Stimulated activated CD4-positive, alpha-beta T cell treated with anti-CD3 and anti-CD28 coated beads, Interleukin-12 subunit alpha, Interleukin-12 subunit beta, amount 100 ng/mL, for 24 hours (primary cell): ENCODE measurements at regions not wholly inside any gene's neighbourhood (a gene's known extent, or its start where the extent isn't known, plus 50 kb on each side); places are given as distances from the start of the nearest gene placed in this dataset.

Experiments
- DNase-seq, 2 experiments: peaks; one replicate each; pipeline ENCODE4 v3.0.0-alpha.2; 2020; ENCODE audit warnings: low read depth in 2 of 2

- no peak for DNase-seq
Observed at GRCh38 chr9:129489838-129490582, 130.9 kb downstream of the C9orf50 start.

GRCh38 chr9:129487658-129488483 is 133.0 kb downstream of the C9orf50 start:
- peak in 1 of 2 experiments; percentile 56 for DNase-seq

- no peak for DNase-seq
Observed at GRCh38 chr9:129486756-129487657, 133.9 kb downstream of the C9orf50 start.

GRCh38 chr9:129485145-129485774 is 135.6 kb downstream of the C9orf50 start:
- no peak for DNase-seq

GRCh38 chr9:129484352-129485000 is 136.4 kb downstream of the C9orf50 start:
- DNase-seq: no peak

GRCh38 chr9:129483415-129484351 is 137.2 kb downstream of the C9orf50 start:
- no peak for DNase-seq

GRCh38 chr9:129482521-129483414 is 138.1 kb downstream of the C9orf50 start:
- no peak for DNase-seq

GRCh38 chr9:129481810-129482511 is 138.9 kb downstream of the C9orf50 start:
- no peak for DNase-seq

GRCh38 chr9:129481424-129481809 is 139.5 kb downstream of the C9orf50 start:
- DNase-seq: no peak

- no peak for DNase-seq
Observed at GRCh38 chr9:129480745-129481144, 140.2 kb downstream of the C9orf50 start.

GRCh38 chr9:129480227-129480626 is 140.7 kb downstream of the C9orf50 start:
- DNase-seq: no peak

GRCh38 chr9:129479631-129480011 is 141.3 kb downstream of the C9orf50 start:
- no peak for DNase-seq

- DNase-seq: no peak
Observed at GRCh38 chr9:129478961-129479630, 141.8 kb downstream of the C9orf50 start.

- DNase-seq: no peak
Observed at GRCh38 chr9:129478461-129478860, 142.4 kb downstream of the C9orf50 start.

- DNase-seq: no peak
Observed at GRCh38 chr9:129476821-129477611, 143.9 kb downstream of the C9orf50 start.

GRCh38 chr9:129474740-129475404 is 146.0 kb downstream of the C9orf50 start:
- DNase-seq: no peak
